Activated CD4-positive, alpha-beta memory T cell treated with anti-CD3 and anti-CD28 coated beads, Interleukin-2, amount 10 ng/mL, durations not matched to agents 7 days and 5 days (primary cell): ENCODE measurements at regions not wholly inside any gene's neighbourhood (a gene's known extent, or its start where the extent isn't known, plus 50 kb on each side); places are given as distances from the start of the nearest gene placed in this dataset.

Source experiments
- CTCF ChIA-PET: fragments of 350-600 bp; sonication (Branson Sonifier 250); formaldehyde crosslinking; loops from one replicate; lab custom pipeline; 2021; ENCODE audit warnings: antibody characterized with exemption, inconsistent platforms; lab: Charles Lee
- POLR2A ChIA-PET: fragments of 350-600 bp; sonication (Branson Sonifier 250); formaldehyde crosslinking; loops from one replicate; lab custom pipeline; 2021; ENCODE audit warnings: antibody characterized with exemption; lab: Charles Lee
- DNase-seq: peaks from one replicate; pipeline ENCODE4 v3.0.0-alpha.2; 2020
- H3K27ac Mint-ChIP-seq: one replicate; pipeline ENCODE4 v1.8.0; 2021; ENCODE audit warnings: mild to moderate bottlenecking, mixed read lengths
- H3K27me3 Mint-ChIP-seq: one replicate; pipeline ENCODE4 v1.8.0; 2021; ENCODE audit warnings: mixed read lengths
- H3K36me3 Mint-ChIP-seq: one replicate; pipeline ENCODE4 v1.8.0; 2021; ENCODE audit warnings: low read depth, mixed read lengths
- H3K4me1 Mint-ChIP-seq: one replicate; pipeline ENCODE4 v1.8.0; 2021; ENCODE audit warnings: mixed read lengths
- H3K4me3 Mint-ChIP-seq: one replicate; pipeline ENCODE4 v1.8.0; 2021; ENCODE audit warnings: mild to moderate bottlenecking, mixed read lengths
- H3K9me3 Mint-ChIP-seq: one replicate; pipeline ENCODE4 v1.8.0; 2021; ENCODE audit warnings: mixed read lengths

- no peaks in the 10 kb centered on the region for H3K36me3 Mint-ChIP-seq
- peaks cover 2% of the 10 kb centered on the region for H3K9me3 Mint-ChIP-seq
- CTCF ChIA-PET: no interaction called here
- no peak for DNase-seq
- POLR2A ChIA-PET: no interaction called here
- H3K4me1 Mint-ChIP-seq: no peaks in the 10 kb centered on the region
- no peak overlapping the region for H3K4me3 Mint-ChIP-seq
- no peak overlapping the region for H3K27ac Mint-ChIP-seq
- H3K27me3 Mint-ChIP-seq: no peaks in the 10 kb centered on the region
Measured at GRCh38 chrX:5180135-5180741, 1048.4 kb downstream of the NLGN4X start.

- ChIA-PET CTCF (no interaction called here), POLR2A (no interaction called here)
- no peak overlapping the region for H3K27ac Mint-ChIP-seq
Measured at GRCh38 chrX:5176766-5177165, 1051.9 kb downstream of the NLGN4X start.

GRCh38 chrX:5163663-5164062 is 1065.0 kb downstream of the NLGN4X start:
- H3K27me3 Mint-ChIP-seq: no peaks in the 10 kb centered on the region
- DNase-seq: no peak
- H3K36me3 Mint-ChIP-seq: no peaks in the 10 kb centered on the region
- peaks cover 2% of the 10 kb centered on the region for H3K9me3 Mint-ChIP-seq
- POLR2A ChIA-PET: no interaction called here
- CTCF ChIA-PET: no interaction called here
- no peaks in the 10 kb centered on the region for H3K4me1 Mint-ChIP-seq
- no peak overlapping the region for H3K4me3 Mint-ChIP-seq
- H3K27ac Mint-ChIP-seq: no peak overlapping the region

More at GRCh38 chrX:5176766-5177165, 1051.9 kb downstream of the NLGN4X start:
- Mint-ChIP-seq H3K9me3 (no peaks in the 10 kb centered on the region), H3K36me3 (no peaks in the 10 kb centered on the region), H3K4me3 (no peak overlapping the region), H3K4me1 (no peaks in the 10 kb centered on the region), H3K27me3 (no peaks in the 10 kb centered on the region)
- DNase-seq: no peak

GRCh38 chrX:5155301-5155700 is 1073.4 kb downstream of the NLGN4X start:
- Mint-ChIP-seq H3K27me3 (no peaks in the 10 kb centered on the region), H3K4me1 (no peaks in the 10 kb centered on the region), H3K9me3 (no peaks in the 10 kb centered on the region), H3K36me3 (no peaks in the 10 kb centered on the region), H3K4me3 (no peak overlapping the region), H3K27ac (no peak overlapping the region)
- no peak for DNase-seq
- POLR2A ChIA-PET: no interaction called here
- CTCF ChIA-PET: no interaction called here

GRCh38 chrX:5145957-5146356 is 1082.7 kb downstream of the NLGN4X start:
- no peak overlapping the region for H3K27ac Mint-ChIP-seq
- POLR2A ChIA-PET: no interaction called here
- no peaks in the 10 kb centered on the region for H3K27me3 Mint-ChIP-seq

GRCh38 chrX:5142644-5143043 is 1086.0 kb downstream of the NLGN4X start:
- CTCF ChIA-PET: no interaction called here
- H3K27me3 Mint-ChIP-seq: no peaks in the 10 kb centered on the region
- POLR2A ChIA-PET: no interaction called here
- no peaks in the 10 kb centered on the region for H3K36me3 Mint-ChIP-seq
- no peak for DNase-seq
- H3K9me3 Mint-ChIP-seq: peaks cover 5% of the 10 kb centered on the region
- H3K4me3 Mint-ChIP-seq: no peak overlapping the region
- H3K27ac Mint-ChIP-seq: no peak overlapping the region
- no peaks in the 10 kb centered on the region for H3K4me1 Mint-ChIP-seq

More at GRCh38 chrX:5145957-5146356, 1082.7 kb downstream of the NLGN4X start:
- H3K36me3 Mint-ChIP-seq: no peaks in the 10 kb centered on the region
- no peak for DNase-seq
- peaks cover 9% of the 10 kb centered on the region for H3K9me3 Mint-ChIP-seq
- CTCF ChIA-PET: no interaction called here
- no peak overlapping the region for H3K4me3 Mint-ChIP-seq
- H3K4me1 Mint-ChIP-seq: no peaks in the 10 kb centered on the region

- Mint-ChIP-seq H3K4me1 (no peaks in the 10 kb centered on the region), H3K36me3 (no peaks in the 10 kb centered on the region), H3K9me3 (no peaks in the 10 kb centered on the region), H3K4me3 (no peak overlapping the region), H3K27ac (no peak overlapping the region), H3K27me3 (no peaks in the 10 kb centered on the region)
- no peak for DNase-seq
- ChIA-PET POLR2A (no interaction called here), CTCF (no interaction called here)
Measured at GRCh38 chrX:5122181-5122678, 1106.4 kb downstream of the NLGN4X start.

- CTCF ChIA-PET: no interaction called here
- H3K27me3 Mint-ChIP-seq: no peaks in the 10 kb centered on the region
- H3K9me3 Mint-ChIP-seq: no peaks in the 10 kb centered on the region
- H3K27ac Mint-ChIP-seq: no peak overlapping the region
- no peak overlapping the region for H3K4me3 Mint-ChIP-seq
- POLR2A ChIA-PET: no interaction called here
- H3K36me3 Mint-ChIP-seq: no peaks in the 10 kb centered on the region
- H3K4me1 Mint-ChIP-seq: no peaks in the 10 kb centered on the region
- no peak for DNase-seq
Measured at GRCh38 chrX:5117816-5118215, 1110.9 kb downstream of the NLGN4X start.

GRCh38 chrX:5113128-5113527 is 1115.5 kb downstream of the NLGN4X start:
- Mint-ChIP-seq H3K27ac (no peak overlapping the region), H3K36me3 (no peaks in the 10 kb centered on the region), H3K4me1 (no peaks in the 10 kb centered on the region), H3K4me3 (no peak overlapping the region), H3K27me3 (no peaks in the 10 kb centered on the region), H3K9me3 (no peaks in the 10 kb centered on the region)
- no peak for DNase-seq
- POLR2A ChIA-PET: no interaction called here
- CTCF ChIA-PET: no interaction called here

GRCh38 chrX:5100004-5100403 is 1128.7 kb downstream of the NLGN4X start:
- Mint-ChIP-seq H3K9me3 (no peaks in the 10 kb centered on the region), H3K27me3 (no peaks in the 10 kb centered on the region), H3K36me3 (no peaks in the 10 kb centered on the region), H3K27ac (no peak overlapping the region), H3K4me1 (no peaks in the 10 kb centered on the region), H3K4me3 (no peak overlapping the region)
- CTCF ChIA-PET: no interaction called here
- POLR2A ChIA-PET: no interaction called here
- no peak for DNase-seq

GRCh38 chrX:5086388-5086787 is 1142.3 kb downstream of the NLGN4X start:
- ChIA-PET POLR2A (no interaction called here), CTCF (no interaction called here)
- Mint-ChIP-seq H3K9me3 (no peaks in the 10 kb centered on the region), H3K4me1 (no peaks in the 10 kb centered on the region), H3K27ac (no peak overlapping the region), H3K4me3 (no peak overlapping the region), H3K27me3 (no peaks in the 10 kb centered on the region), H3K36me3 (no peaks in the 10 kb centered on the region)
- no peak for DNase-seq

GRCh38 chrX:5084279-5084678 is 1144.4 kb downstream of the NLGN4X start:
- CTCF ChIA-PET: no interaction called here
- Mint-ChIP-seq H3K27ac (no peak overlapping the region), H3K36me3 (no peaks in the 10 kb centered on the region), H3K4me1 (no peaks in the 10 kb centered on the region), H3K27me3 (no peaks in the 10 kb centered on the region), H3K4me3 (no peak overlapping the region), H3K9me3 (no peaks in the 10 kb centered on the region)
- POLR2A ChIA-PET: no interaction called here
- DNase-seq: no peak

GRCh38 chrX:5082705-5083104 is 1146.0 kb downstream of the NLGN4X start:
- Mint-ChIP-seq H3K27ac (no peak overlapping the region), H3K9me3 (no peaks in the 10 kb centered on the region)
- POLR2A ChIA-PET: no interaction called here

GRCh38 chrX:5080791-5081190 is 1147.9 kb downstream of the NLGN4X start:
- no peak for DNase-seq
- Mint-ChIP-seq H3K4me3 (no peak overlapping the region), H3K9me3 (no peaks in the 10 kb centered on the region)

More at GRCh38 chrX:5082705-5083104, 1146.0 kb downstream of the NLGN4X start:
- H3K4me3 Mint-ChIP-seq: no peak overlapping the region
- CTCF ChIA-PET: no interaction called here
- no peaks in the 10 kb centered on the region for H3K4me1 Mint-ChIP-seq
- no peaks in the 10 kb centered on the region for H3K36me3 Mint-ChIP-seq
- H3K27me3 Mint-ChIP-seq: no peaks in the 10 kb centered on the region
- DNase-seq: no peak

More at GRCh38 chrX:5080791-5081190, 1147.9 kb downstream of the NLGN4X start:
- Mint-ChIP-seq H3K36me3 (no peaks in the 10 kb centered on the region), H3K27me3 (no peaks in the 10 kb centered on the region), H3K4me1 (no peaks in the 10 kb centered on the region), H3K27ac (no peak overlapping the region)
- ChIA-PET POLR2A (no interaction called here), CTCF (no interaction called here)
